Tongue (tissue), 1 donor: ENCODE measurements at regions not wholly inside any gene's neighbourhood (a gene's known extent, or its start where the extent isn't known, plus 50 kb on each side); places are given as distances from the start of the nearest gene placed in this dataset.

Source experiments
- DNase-seq: peaks from one replicate; pipeline ENCODE4 v3.0.0-alpha.2; 2015

DNA sequence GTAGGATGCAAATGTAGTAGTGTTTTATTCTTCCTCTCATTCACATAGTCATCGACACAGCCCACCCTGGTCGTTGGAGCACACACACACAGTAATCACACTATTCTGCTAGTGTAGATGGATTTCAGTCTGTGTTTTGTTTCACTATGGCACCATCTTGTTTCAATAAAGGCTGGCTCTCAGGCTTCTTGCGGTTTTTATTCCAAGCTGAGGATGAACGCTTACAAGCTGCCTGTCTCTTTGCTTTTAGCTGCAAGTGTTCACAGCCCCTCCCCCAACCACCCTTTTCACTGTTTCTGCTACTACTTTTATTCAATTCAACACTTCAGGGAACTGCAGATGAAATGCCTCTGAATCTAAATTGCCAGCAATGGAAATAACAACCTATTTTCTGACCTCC, 140.9 kb upstream of the PMFBP1 start:
- DNase-seq, result peak; percentile 22

DNA sequence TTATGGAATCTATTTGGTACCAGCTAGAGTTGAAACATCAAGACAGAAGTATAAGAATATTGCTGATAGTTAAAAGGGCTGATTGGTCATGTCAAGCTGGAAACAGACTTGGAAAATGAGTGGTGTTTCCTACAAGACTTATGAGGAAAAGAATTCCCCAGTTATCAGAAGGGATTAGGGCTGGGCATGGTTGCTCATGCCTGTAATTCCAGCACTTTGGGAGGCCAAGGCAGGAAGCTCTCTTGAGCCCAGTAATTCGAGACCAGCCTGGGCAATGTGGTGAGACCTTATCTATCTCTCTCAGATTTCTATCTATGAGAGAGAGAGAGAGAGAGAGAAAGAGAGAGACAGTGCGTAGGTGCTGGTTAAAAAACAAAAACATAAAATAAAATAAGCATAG, 139.5 kb upstream of the PMFBP1 start:
- no peak for DNase-seq

DNA sequence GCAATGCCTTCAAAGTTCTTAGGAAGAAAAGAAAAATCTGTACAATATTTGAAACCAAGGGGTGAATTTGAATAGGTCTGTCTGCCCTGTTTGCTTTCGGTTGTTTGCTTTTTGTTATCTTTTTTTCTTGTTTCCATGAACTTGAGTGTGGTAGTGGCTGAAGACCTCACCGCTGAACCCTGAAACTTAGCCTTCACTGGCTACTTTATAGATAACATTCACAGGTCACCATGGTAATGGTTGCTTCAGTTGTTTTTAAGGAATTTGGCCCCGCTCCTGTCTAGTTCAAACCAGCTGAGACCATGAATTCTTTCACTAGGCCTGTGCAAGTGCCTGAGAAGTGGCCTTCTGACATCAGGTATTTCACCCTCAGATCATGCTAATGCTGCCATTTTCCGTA, 137.0 kb upstream of the PMFBP1 start:
- no peak for DNase-seq

DNA sequence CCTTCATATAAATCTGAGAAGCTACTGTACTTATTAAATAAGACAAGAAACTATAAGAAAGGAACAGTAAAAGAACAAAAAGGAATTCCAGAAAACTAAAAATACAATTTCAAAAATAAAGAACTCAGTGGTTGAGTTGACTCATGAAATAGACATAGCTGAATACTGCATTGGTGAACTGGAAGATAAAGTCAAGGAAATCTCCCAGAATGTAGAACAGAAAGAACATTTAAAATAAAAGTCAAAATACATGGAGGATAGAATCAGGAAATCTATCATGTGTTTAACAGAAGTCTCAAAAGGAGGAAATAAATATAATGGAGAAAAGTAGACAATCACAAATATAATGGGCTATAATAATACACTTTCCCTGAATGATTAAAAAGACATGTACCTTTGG, 136.4 kb upstream of the PMFBP1 start:
- DNase-seq, result no peak

DNA sequence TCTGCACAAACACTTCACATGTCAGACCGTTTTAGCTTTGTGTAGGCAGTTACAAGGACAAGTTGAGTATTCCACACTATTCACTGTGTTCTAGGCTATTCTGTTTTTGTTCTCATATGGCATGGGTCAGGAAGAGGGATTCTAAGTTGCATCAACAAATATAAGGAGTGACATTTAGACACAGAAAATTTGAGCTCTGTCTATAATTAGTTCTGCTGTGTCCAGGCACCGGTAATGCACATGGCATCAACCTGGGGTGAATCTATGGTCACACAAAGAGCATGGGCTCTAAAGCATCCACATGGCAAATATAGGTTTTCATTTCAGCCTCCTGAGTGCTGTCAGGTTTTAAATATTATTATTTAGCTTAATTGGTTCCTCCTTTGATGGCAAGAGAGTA, 130.4 kb upstream of the PMFBP1 start:
- no peak for DNase-seq

DNA sequence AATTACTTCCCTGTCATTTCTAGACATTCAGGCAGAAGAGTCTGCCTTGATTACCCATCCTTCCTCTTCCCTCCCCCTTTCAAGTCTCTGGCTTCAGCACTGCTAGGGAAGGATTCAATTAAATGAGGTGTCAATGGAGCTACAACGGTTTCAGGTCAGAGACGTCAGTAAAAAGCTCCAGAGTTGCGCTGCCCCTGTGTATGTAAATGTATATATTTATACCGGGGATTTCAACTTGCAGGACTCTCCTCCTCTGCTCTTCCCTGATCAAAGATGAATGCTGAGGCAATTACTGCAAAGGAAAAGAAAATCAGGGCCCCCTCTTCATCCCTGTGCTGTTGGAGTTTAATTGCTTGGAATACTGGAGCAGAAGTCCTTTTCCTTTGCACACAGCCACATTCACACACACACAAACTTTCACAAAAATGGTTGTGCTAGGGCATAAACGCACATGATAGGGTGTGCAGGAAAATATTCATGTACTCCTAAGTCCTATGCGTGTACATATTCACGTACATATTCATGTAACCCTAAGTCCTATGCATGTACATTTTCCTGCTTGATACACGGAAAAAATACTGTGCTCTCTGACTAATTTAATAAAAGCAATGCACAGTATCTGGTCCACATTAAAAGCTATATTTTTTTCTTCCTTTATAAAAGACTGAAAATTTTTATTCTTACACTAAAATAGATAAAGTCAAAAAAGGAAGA, 129.7 kb upstream of the PMFBP1 start:
- DNase-seq, result no peak

DNA sequence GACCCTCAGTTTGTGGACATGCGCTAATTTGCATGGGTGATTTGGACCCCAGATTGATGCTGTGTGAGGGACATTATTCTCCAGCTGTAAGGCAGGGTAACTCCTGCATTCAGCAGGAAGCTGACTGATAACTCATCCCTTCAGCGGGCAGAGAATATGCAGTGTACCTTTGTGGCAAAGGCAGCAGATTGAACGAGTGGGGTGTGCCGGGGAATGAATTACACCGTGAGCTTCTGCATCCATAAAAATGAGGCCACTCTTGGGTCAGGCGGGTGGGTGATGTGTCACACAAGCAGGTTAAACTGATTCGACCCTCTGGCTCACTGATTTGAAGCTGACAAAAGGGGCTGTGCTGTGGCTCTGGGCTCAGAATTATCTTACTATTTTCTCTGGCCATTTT, 128.9 kb upstream of the PMFBP1 start:
- no peak for DNase-seq

DNA sequence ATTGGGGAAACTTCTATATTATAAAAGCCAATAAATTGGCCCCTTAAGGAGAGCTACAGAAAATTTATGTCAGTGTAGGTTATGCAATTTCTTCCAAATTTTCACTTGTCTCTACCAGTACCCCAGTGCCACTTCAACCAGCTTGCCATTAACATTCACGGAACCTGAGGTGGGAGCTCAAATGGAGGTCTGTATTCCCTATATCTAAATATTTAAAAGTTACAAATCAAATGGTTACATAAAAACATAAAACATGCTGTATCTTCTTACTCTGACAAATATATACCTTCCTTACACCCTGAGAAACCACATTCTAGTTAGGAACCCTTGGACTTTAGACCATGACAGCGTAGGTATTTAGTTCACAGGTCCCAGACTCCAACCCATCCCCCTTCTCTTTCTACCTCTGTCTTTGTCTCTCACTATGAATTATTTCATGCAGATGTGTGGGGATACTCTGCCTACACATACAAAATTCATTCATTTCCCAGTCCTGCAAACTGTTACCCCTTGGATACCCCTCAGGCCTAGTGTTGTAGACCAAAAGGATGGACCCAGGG, 127.8 kb upstream of the PMFBP1 start:
- no peak for DNase-seq

DNA sequence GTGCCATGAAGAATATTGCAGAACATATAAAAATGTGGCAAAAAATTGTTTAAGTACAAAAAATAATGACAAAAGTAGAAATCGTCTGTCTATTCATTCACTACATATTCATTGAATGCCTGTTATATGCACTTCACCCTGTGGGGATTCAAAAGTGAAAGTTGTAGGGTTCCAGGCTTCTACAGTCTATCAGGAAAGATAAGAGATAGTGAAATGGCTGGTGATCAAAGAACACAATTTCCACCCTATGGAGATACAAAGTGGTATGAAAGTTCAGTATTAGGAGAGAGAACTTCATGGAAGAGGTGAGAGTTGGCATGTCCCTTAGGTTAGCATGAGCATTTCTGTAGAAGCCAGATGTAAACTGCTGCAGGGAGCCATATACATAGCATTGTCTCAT, 127.0 kb upstream of the PMFBP1 start:
- no peak for DNase-seq

DNA sequence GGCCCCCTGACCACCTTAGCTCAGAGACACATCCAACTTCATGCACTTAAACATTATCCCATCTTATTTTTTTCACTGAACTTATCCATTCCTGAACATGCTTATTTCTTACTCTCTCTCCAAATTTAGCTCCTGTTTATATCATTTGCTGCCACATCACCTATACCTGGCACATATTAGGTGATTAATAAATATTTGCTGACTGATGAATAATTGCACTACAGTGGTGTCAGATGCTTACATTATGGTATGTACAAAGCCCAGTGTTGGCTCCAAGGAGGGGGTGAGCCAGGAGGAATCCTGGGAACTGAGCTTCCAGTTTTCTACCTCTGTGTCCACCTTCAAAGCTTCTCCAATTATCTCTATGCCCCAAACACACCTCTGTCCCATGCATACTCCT, 124.0 kb upstream of the PMFBP1 start:
- DNase-seq, result no peak

DNA sequence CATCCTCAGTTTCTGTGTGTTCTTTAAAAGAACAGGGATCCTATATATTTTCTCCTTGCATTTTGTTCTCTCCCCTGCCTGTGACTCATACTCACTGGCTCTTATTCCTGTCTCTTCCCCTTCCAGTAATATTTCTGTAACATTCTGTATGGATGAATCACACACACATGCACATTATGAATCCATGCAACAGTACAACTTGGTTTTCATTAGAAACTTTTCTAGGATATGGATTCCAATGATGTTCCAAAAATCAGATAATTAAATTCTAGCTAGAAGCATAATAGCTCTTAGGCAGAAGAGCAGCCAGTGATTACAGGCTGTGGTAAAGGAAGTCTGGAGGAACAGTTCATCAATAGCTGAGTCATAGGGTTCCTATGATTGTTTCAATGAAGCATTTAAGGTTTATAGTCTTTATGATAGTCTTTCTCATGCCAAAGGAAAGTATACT, 119.6 kb upstream of the PMFBP1 start:
- peak; percentile 19 for DNase-seq

DNA sequence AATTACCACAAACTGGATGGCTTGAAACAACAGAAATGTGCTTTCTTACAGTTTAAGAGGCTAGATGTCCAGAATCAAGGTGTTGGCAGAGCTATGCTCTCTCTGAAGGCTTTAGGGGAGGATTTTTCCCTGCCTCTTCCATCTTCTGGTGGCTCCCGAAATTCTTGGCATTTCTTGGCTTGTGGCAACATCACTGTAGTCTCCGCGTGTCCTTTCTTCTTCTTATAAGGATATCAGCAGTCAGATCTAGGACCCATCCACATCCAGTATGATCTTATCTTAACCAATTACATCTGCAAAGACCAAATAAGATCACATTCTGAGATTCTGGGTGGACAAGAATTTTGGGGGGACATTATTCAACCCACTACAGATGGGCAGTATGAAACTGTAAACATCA, 119.2 kb upstream of the PMFBP1 start:
- no peak for DNase-seq

DNA sequence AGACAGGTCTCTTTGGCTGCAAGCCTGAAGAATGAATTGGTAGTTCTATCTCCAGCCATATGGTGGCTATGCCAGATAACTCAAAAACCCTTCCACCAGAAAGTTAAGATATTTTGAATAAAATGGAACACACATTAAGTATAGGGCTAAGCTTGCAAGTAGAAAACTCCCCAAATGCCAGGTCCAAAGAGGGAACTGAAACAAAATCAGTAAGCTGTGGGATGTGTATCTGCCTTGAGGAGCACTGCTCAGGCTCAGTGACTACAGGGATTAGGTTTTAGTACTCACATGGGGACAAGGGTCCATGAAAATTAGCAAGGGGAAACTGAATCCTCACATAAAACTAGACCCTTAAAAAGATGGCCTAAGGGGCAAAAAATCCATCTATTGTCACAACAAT, 115.7 kb upstream of the PMFBP1 start:
- DNase-seq, result no peak

DNA sequence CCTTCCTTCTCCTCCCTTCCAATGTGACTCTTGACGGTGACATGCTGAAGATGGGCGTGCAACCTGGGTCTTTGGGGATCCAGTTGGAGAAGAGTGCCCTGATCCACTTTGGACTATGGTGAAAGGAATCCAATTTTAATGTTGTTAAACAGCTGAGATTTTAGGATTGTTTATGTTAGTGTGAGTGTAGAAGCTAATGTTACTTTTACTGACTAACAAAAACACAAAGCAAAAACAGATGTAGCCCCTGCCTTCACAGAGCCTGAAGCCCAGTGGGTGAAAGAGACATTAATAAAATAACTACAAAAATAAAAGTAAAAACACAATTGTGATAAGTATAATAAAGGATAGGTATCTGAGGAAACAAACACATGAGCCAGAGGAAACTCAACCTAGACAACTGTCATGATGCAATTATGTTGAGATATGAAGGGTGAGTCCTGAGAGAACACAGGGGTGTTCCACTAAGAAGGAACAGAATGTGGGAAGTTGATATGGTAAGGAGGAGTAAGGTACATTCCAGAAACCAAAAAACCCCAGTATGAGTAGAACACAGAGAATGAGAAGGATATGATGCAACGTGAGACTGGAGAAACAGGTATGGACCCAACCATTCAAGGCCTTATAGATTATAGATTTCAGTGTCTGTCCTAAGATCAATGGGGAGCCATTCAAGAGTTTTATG, 115.1 kb upstream of the PMFBP1 start:
- no peak for DNase-seq

DNA sequence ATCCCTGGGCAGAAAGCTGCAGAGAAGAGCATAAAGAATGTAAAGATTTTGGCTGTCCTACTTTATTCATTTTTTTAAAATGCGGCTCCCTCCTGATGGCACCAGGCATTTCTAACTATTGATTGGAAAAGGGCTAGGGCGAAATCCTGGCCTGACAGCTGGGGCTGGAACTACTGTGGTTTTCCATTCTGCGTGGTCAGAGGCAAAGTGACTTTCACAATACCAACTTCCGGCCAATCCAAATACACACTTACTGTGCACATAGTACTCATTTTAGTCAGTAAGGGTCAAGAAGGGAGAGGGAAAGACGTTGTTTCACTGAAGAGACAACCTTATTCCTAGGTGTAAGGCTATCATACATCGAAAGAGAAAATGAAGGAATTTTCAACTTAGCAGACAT, 113.8 kb upstream of the PMFBP1 start:
- DNase-seq, result no peak

DNA sequence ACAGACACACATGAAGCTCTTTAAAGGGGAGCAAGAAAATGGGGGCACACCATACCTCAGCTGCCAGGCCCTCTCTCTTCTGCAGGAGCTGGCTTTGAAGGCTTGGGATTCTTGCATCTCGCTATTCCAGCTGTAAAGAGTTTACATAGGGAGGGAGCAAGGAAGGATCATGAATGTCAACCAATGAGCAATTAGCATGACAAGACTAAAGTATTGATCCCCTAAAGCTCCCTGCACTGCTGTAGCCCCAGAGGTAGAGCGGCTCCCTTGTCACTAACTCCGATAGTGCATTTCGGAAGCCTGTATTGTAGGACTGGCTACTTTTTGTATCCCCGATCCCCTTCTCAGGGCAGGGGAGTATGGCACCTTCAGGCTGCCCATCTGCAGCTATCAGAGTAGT, 113.4 kb upstream of the PMFBP1 start:
- no peak for DNase-seq

DNA sequence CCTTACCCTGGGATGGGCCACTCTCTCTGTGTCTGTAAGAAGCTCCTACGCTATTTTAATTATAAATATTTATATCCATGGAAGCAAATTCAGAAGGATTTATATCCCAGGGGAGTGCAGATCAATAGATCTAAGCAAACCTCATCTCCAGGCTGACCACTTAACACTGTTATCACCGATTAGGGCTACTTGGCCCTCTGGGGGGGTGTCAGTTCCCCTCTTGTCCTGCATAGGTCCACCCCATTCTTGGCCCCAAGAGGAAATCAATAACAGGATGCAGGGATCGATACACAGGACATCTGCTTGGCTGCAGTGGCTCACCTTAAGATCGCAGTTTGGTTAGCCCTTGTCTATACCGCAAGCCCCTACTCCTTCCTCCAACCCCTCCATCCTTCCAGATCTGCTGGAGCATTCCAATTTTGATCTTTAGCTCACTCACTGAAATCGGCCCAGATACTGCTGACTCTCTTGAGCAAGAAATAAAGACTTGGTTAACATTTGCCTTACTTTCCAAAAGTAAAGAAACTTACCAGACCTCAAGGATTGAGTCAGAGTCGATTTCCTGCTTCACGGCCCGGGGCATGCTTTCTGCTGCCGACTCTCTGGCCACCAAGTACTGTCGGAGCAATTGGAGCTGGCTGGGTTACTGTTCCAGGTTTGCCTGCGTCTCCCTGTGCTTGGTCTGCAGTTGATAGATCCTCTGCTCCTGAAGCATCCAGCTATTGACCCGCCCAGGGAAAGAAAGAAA, 112.3 kb upstream of the PMFBP1 start:
- no peak for DNase-seq

DNA sequence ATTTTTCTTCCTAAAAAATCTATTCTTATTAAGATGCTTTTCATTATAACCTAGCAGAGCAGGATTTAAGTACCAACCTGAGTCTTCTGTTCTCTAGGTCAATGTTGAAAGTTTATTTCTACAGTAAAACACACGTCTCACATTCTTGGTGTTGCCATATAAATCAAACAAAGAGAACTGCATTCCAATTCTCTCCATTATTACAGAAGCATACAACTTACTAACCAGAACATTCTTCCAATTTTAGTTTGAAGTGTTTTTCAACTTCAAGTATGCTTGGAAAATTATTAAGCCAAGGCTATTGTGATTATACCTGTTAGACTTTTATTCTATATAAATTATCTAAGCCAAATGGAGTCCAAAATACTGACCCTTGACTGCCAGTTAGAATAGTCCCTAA, 110.4 kb upstream of the PMFBP1 start:
- no peak for DNase-seq

DNA sequence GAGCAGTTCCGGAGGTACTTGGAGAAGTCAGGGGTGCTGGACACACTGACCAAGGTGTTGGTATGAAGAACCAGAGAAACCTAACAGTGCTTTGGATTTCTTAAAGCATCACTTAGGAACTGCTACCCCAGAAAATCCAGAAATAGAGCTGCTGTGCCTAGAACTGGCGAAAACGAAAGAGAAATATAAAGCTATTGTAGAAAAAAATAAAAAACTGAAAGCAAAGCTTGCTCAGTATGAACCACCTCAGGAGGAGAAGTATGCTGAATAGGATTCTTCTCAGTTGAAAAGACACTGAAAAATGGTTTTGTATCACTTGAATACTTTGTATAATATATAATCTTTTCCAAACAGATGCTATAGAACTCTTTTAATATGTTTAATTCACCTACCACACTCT, 106.3 kb upstream of the PMFBP1 start:
- no peak for DNase-seq

DNA sequence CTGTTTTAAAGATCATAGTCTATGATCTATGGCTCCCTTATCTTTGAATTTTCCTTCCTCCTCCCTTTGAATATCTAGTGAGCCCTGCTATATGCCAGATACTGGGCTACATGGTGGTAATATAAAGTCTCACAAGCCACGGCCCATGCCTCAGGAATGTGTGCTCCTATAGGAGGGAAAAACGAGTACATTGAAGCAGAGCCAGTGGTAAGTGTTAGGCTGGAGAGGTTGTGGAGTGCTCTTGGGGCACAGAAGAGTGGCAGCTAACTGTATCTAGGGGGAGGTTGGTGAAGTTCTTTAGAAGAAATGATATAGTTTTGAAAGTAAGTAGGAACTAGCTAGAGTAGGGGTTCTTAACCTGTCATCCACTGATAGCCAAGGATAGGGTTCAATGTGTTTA, 105.8 kb upstream of the PMFBP1 start:
- DNase-seq, result peak; percentile 17

DNA sequence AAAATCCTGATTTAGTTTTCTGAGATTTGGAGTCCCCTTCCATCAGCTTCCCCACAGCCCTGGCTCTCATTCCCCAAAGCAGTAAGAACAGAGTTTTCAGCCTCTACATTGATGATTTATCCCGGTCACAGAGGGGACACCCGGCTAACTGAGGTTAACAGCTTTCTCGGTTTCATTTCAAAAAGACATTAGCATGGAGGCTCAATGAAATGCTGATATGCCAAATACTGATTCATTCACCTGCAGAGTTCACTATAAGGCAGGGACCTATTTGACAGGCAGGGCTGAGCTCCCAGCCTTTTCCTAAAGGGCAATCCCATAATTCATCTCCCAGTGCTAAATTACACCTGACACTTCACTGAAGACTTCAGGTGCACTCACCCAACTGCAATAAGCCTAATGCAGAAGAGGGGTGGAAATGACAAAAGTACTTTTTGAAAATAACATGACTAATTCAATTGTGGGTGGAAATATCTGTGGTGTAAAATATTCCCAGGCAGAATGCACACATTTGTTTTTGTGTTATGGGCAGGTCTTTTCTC, 99.8 kb upstream of the PMFBP1 start:
- no peak for DNase-seq

DNA sequence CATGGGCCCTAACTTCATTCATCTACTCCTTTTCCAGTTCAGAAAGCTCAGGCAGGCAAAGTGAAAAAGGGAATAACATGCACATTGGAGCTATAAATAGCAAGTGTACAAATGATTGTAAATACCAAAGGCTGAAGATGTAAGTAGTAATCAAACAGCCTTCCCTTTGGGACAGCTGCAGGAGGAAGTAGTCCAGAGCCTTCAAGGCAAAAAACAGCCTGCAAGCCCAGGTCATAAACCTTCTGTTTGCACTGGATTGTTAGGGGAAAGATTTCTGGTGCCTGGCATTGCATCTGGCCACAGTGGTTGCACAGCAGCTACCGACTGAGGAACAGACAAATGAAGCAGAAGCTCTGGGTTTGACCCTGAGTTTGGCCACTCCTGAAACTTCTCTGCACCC, 98.6 kb upstream of the PMFBP1 start:
- DNase-seq, result no peak

DNA sequence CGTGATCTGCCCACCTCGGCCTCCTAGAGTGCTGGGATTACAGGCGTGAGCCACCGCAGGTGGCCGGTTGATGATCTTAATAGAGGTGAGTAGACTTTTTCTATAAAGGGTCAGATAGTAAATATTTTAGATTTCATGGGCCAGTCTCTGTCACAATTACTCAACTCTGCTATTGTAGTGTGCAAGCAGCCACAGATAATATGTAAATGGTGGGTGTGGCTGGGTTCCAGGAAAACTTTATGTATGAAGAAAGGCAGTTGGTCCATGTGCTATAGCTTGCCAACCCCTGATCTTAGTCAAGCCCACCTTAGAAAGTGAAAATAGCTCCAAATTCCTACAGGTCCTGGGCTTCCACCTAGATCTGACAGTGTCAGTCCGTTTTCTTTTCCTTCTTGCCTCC, 94.9 kb upstream of the PMFBP1 start:
- DNase-seq, result no peak
